A204.1 (cell line): ENCODE measurements at regions not wholly inside any gene's neighbourhood (a gene's known extent, or its start where the extent isn't known, plus 50 kb on each side); places are given as distances from the start of the nearest gene placed in this dataset.
"Not testable (repeated sequence)": the region's sequence is repeated elsewhere in the genome, so short reads cannot be mapped to it uniquely, and the experiment has no call there.

Experiments
- FAIRE-seq: peaks from 2 replicates; lab custom pipeline; 2012; peaks lifted over from hg19 to GRCh38; lab: Jason Lieb, UNC

GRCh38 chr14:99995700-99996356 is 69.4 kb upstream of the EVL start:
- FAIRE-seq, result peak; percentile 54

DNA sequence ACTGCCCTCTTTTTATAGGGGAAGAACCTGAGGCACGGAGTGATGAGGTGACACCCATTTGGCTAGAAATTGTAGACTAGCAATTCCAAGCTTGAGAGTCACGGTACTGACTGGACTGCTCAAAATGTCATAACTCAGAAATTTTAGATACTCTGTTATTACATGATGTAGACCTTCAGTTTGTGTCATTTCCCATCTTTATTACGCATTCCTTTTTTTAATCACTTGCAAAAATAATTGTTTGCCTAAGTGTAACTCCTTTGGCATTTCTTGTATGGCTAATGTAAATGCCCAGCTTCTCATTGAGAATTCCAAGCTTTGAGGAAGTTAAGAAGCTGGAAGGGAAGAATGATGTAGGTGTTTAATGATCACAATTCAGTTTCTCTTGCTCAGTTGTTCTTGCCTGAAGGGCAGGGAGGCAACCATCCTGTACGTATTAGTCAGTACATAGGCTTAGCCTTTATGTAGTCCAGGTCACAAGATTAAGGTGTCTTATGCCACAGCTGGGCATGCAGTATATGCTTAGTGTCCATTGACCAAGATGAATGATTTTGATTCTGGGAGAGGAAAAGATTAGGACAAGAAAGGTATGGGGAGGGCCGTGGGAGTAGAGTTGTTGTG is 68.2 kb upstream of the EVL start:
- FAIRE-seq, result no peak

DNA sequence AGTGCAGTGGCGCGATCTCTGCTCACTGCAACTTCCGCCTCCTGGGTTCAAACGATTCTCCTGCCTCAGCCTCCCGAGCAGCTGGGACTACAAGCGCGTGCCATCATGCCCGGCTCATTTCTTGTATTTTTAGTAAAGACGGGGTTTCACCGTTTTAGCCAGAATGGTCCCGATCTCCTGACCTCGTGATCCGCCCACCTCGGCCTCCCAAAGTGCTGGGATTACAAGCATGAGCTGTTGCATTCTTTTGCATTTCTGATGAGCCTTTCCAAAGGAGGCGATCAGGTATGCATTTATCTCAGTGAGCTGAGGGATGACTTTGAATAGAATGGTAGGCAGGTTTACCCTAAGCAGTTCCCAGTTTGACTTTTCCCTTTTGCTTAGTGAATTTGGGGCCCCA is 64.8 kb upstream of the EVL start:
- not testable (repeated sequence) for FAIRE-seq

- FAIRE-seq, result no peak
Observed at GRCh38 chr14:100004392-100004791, 60.8 kb upstream of the EVL start.

GRCh38 chr14:100007254-100007653 is 58.0 kb upstream of the EVL start:
- FAIRE-seq, result no peak

DNA sequence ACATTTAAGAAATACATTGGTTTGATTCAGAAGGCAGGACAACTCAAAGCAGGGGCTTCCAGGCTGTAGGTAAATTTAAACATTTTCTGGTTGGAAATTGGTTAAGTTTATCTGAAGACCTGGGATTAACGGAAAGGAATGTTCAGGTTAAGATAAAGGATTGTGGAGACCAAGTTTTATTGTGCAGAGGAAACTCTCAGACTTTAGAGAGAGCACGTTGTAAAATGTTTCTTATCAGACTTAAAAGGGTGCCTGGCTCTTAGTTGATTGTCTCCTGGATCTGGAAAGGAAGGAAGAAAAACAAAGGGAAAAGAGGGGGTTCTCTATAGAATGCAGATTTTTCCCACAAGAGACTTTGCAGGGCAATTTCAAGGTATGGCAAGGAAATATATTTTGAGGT is 55.4 kb upstream of the EVL start:
- FAIRE-seq, result not testable (repeated sequence)

DNA sequence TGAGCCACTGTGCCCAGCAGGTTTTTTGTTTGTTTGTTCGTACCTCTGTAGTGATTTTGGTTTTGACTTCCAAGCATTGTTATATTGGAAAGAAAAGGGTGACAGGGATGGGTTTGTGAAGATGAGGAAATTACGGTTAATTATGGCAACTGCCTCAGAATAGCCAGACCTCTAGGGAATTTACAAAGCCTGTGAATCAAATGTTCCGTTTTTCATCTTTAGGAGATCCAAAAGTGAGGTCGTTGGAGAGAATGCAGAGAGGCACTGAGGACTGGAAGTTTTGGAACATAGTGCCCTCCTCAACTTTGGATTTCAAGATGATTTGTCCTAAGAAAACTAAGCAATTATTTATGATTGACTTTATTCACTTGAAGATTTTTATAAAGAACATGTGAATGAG is 54.5 kb upstream of the EVL start:
- FAIRE-seq, result no peak

- no peak for FAIRE-seq
Observed at GRCh38 chr14:100011628-100012325, 53.4 kb upstream of the EVL start.

GRCh38 chr14:100012478-100013327 is 52.5 kb upstream of the EVL start:
- FAIRE-seq, result no peak

GRCh38 chr14:100015251-100015655 is 50.0 kb upstream of the EVL start:
- no peak for FAIRE-seq
